HG03025 (cell line): ENCODE measurements at regions not wholly inside any gene's neighbourhood (a gene's known extent, or its start where the extent isn't known, plus 50 kb on each side); places are given as distances from the start of the nearest gene placed in this dataset.

ENCODE experiments used
- ATAC-seq: cut with Tn5 transposase; IDR thresholded peaks from one replicate; pipeline ENCODE4 v1.9.1; 2021; ENCODE audit warnings: mild to moderate bottlenecking, moderate library complexity; ENCODE audit not compliant: unreplicated experiment, low FRiP score

- no peak for ATAC-seq
Observed at GRCh38 chr18:38074298-38074876, 508.8 kb upstream of the CELF4 start.

GRCh38 chr18:38067821-38068220 is 502.2 kb upstream of the CELF4 start:
- no peak for ATAC-seq

- ATAC-seq = no peak
Observed at GRCh38 chr18:38067086-38067485, 501.5 kb upstream of the CELF4 start.

- no peak for ATAC-seq
Observed at GRCh38 chr18:38052879-38053590, 487.4 kb upstream of the CELF4 start.

GRCh38 chr18:38047820-38048219 is 482.2 kb upstream of the CELF4 start:
- no peak for ATAC-seq

- ATAC-seq = no peak
Observed at GRCh38 chr18:38046651-38047050, 481.1 kb upstream of the CELF4 start.

- ATAC-seq = no peak
Observed at GRCh38 chr18:38045845-38046244, 480.2 kb upstream of the CELF4 start.

GRCh38 chr18:38042211-38042890 is 476.8 kb upstream of the CELF4 start:
- no peak for ATAC-seq

GRCh38 chr18:38038242-38038641 is 472.6 kb upstream of the CELF4 start:
- ATAC-seq = no peak

- no peak for ATAC-seq
Observed at GRCh38 chr18:38035193-38035592, 469.6 kb upstream of the CELF4 start.

- no peak for ATAC-seq
Observed at GRCh38 chr18:38033282-38033681, 467.7 kb upstream of the CELF4 start.

- no peak for ATAC-seq
Observed at GRCh38 chr18:38032516-38032915, 466.9 kb upstream of the CELF4 start.

GRCh38 chr18:38028946-38029345 is 463.3 kb upstream of the CELF4 start:
- ATAC-seq = no peak

GRCh38 chr18:38025433-38026038 is 459.9 kb upstream of the CELF4 start:
- no peak for ATAC-seq

GRCh38 chr18:38023871-38024270 is 458.3 kb upstream of the CELF4 start:
- ATAC-seq = no peak

- no peak for ATAC-seq
Observed at GRCh38 chr18:38022234-38022633, 456.6 kb upstream of the CELF4 start.

GRCh38 chr18:38019292-38019691 is 453.7 kb upstream of the CELF4 start:
- no peak for ATAC-seq

GRCh38 chr18:38010971-38011857 is 445.6 kb upstream of the CELF4 start:
- ATAC-seq = no peak

- ATAC-seq = no peak
Observed at GRCh38 chr18:38010037-38010436, 444.4 kb upstream of the CELF4 start.

- no peak for ATAC-seq
Observed at GRCh38 chr18:38009320-38009719, 443.7 kb upstream of the CELF4 start.
